ENCODE measurements at regions not wholly inside any gene's neighbourhood (a gene's known extent, or its start where the extent isn't known, plus 50 kb on each side); places are given as distances from the start of the nearest gene placed in this dataset.

DNA sequence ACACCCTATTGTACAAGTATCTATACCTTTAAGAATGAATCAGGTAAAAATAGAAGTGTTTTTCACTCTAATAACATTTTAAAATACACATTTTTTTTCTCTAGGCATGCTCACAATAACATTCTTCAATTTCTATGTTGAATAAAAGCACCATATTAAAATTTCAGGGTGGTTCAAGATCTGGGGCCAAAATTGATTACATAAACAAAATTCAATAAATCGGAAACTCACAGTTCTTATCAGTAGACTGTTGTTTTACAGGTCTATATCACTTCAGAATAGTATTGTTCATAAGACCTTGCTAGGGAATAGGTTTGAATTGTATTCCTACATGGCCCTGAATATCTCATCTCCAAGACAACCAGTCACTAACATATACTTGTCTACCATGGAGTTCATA is 634.0 kb downstream of the SPOCK3 start:
- intact Hi-C loops (cut with micrococcal nuclease; ENCODE audit: unreplicated experiment), result no loop called here
- TF ChIP-seq, protein P1, sequence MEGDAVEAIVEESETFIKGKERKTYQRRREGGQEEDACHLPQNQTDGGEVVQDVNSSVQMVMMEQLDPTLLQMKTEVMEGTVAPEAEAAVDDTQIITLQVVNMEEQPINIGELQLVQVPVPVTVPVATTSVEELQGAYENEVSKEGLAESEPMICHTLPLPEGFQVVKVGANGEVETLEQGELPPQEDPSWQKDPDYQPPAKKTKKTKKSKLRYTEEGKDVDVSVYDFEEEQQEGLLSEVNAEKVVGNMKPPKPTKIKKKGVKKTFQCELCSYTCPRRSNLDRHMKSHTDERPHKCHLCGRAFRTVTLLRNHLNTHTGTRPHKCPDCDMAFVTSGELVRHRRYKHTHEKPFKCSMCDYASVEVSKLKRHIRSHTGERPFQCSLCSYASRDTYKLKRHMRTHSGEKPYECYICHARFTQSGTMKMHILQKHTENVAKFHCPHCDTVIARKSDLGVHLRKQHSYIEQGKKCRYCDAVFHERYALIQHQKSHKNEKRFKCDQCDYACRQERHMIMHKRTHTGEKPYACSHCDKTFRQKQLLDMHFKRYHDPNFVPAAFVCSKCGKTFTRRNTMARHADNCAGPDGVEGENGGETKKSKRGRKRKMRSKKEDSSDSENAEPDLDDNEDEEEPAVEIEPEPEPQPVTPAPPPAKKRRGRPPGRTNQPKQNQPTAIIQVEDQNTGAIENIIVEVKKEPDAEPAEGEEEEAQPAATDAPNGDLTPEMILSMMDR (IDR thresholded peaks at IDR 0.05; ENCODE audit: insufficient read depth in 1 of 2, low read depth in 1 of 2, low read length in 1 of 2, severe bottlenecking in 1 of 2, unreplicated experiment in 1 of 2), result no peak
- H3K27me3 Mint-ChIP-seq (ENCODE audit: insufficient read depth, unreplicated experiment), result no peaks in the 10 kb centered on the region
- POLR2A ChIA-PET, result no interaction called here
- Histone ChIP-seq H3K36me3 (ENCODE audit: control insufficient read depth, insufficient read depth, low read length) (no peaks in the 10 kb centered on the region), H3K9me3 (no peaks in the 10 kb centered on the region), H3K27me3 (replicated peaks; ENCODE audit: control insufficient read depth, insufficient read depth, low read length) (no peaks in the 10 kb centered on the region), H3K4me3 (ENCODE audit: low read depth, low read length) (no peak overlapping the region), H3K4me1 (no peaks in the 10 kb centered on the region)
- CTCF ChIA-PET, result no interaction called here
- no peaks in the 10 kb centered on the region for H3K9me3 Mint-ChIP-seq (ENCODE audit: unreplicated experiment)
- H3K36me3 Mint-ChIP-seq (ENCODE audit: insufficient read depth, unreplicated experiment), result no peaks in the 10 kb centered on the region
- H3K4me1 Mint-ChIP-seq (ENCODE audit: low read depth, unreplicated experiment), result no peaks in the 10 kb centered on the region
- H3K4me3 Mint-ChIP-seq (ENCODE audit: unreplicated experiment), result no peak overlapping the region
- DNase-seq, result no peak
- BruUV-seq (replicated peaks), result no TSS peak
- no peak overlapping the region for H3K27ac Mint-ChIP-seq (ENCODE audit: unreplicated experiment)

DNA sequence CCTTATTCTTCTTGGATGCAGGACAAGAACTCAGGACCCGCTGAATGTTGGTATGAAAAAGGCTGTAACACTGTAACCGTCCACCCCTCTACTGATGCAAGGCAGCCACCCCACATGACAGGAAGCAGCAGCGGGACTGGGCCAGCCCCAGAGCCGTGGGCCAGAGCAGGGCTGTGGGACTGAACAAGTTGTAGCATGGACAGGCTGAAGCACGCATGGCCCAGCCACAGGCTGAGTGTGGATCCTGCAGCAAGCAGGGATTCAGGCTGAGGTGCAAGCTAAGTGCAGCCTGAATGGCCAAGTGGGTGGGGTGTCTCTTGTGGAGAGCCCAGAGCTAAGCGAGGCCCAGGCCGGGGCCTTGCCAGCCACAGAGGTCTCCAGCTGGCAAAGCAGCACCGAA is 632.2 kb downstream of the SPOCK3 start:
- TF ChIP-seq, protein P1 (IDR thresholded peaks at IDR 0.05; ENCODE audit: insufficient read depth in 1 of 2, low read depth in 1 of 2, low read length in 1 of 2, severe bottlenecking in 1 of 2, unreplicated experiment in 1 of 2), result no peak
- Histone ChIP-seq H3K9me3 (no peaks in the 10 kb centered on the region), H3K4me3 (ENCODE audit: low read depth, low read length) (no peak overlapping the region), H3K36me3 (ENCODE audit: control insufficient read depth, insufficient read depth, low read length) (no peaks in the 10 kb centered on the region), H3K4me1 (no peaks in the 10 kb centered on the region), H3K27me3 (replicated peaks; ENCODE audit: control insufficient read depth, insufficient read depth, low read length) (no peaks in the 10 kb centered on the region)
- H3K4me3 Mint-ChIP-seq (ENCODE audit: unreplicated experiment), result no peak overlapping the region
- no peak overlapping the region for H3K27ac Mint-ChIP-seq (ENCODE audit: unreplicated experiment)
- H3K9me3 Mint-ChIP-seq (ENCODE audit: unreplicated experiment), result no peaks in the 10 kb centered on the region
- no TSS peak for BruUV-seq (replicated peaks)
- H3K27me3 Mint-ChIP-seq (ENCODE audit: insufficient read depth, unreplicated experiment), result no peaks in the 10 kb centered on the region
- CTCF ChIA-PET, result no interaction called here
- H3K36me3 Mint-ChIP-seq (ENCODE audit: insufficient read depth, unreplicated experiment), result no peaks in the 10 kb centered on the region
- intact Hi-C loops (cut with micrococcal nuclease; ENCODE audit: unreplicated experiment), result no loop called here
- POLR2A ChIA-PET, result no interaction called here
- no peak for DNase-seq
- H3K4me1 Mint-ChIP-seq (ENCODE audit: low read depth, unreplicated experiment), result no peaks in the 10 kb centered on the region

DNA sequence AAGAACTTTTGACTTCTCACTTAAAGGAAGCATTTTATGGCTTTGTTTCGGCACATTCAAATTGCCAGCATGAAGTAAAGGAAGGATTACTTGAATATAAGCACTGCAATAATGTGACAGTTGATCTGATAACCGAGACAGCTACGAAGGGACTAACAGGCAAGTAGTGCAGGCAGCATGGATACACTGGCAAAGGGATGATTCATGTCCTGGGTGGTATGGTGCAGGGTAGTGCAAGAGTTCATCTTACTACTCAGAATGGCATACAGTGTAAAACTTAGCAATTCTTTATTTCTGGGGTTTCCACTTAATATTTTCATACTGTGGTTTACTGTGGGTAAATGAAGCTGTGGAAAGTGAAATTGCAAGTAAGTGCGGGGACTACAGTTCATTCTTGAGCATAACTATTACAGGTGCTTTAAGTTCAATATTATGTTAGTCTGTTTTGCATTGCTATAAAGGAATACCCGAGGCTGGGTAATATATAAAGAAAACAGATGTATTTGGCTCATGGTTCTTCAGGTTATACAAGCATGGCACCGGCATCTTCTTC is 611.8 kb downstream of the SPOCK3 start:
- DNase-seq, result no peak
- Mint-ChIP-seq H3K27me3 (ENCODE audit: insufficient read depth, unreplicated experiment) (no peaks in the 10 kb centered on the region), H3K4me1 (ENCODE audit: low read depth, unreplicated experiment) (no peaks in the 10 kb centered on the region), H3K27ac (ENCODE audit: unreplicated experiment) (no peak overlapping the region), H3K4me3 (ENCODE audit: unreplicated experiment) (no peak overlapping the region), H3K36me3 (ENCODE audit: insufficient read depth, unreplicated experiment) (no peaks in the 10 kb centered on the region), H3K9me3 (ENCODE audit: unreplicated experiment) (no peaks in the 10 kb centered on the region)
- TF ChIP-seq, protein P1 (IDR thresholded peaks at IDR 0.05; ENCODE audit: insufficient read depth in 1 of 2, low read depth in 1 of 2, low read length in 1 of 2, severe bottlenecking in 1 of 2, unreplicated experiment in 1 of 2), result no peak
- ChIA-PET CTCF (no interaction called here), POLR2A (no interaction called here)
- intact Hi-C loops (cut with micrococcal nuclease; ENCODE audit: unreplicated experiment), result no loop called here
- no peaks in the 10 kb centered on the region for H3K9me3 ChIP-seq
- no peaks in the 10 kb centered on the region for H3K36me3 ChIP-seq (ENCODE audit: control insufficient read depth, insufficient read depth, low read length)
- no peak overlapping the region for H3K4me3 ChIP-seq (ENCODE audit: low read depth, low read length)
- no peaks in the 10 kb centered on the region for H3K27me3 ChIP-seq (replicated peaks; ENCODE audit: control insufficient read depth, insufficient read depth, low read length)
- no peaks in the 10 kb centered on the region for H3K4me1 ChIP-seq
- BruUV-seq (replicated peaks), result no TSS peak
